Stimulated activated CD4-positive, alpha-beta T cell treated with anti-CD3 and anti-CD28 coated beads, Interleukin-1b, Interleukin-23, amount 100 ng/mL, for 1 hour (primary cell): ENCODE measurements at regions not wholly inside any gene's neighbourhood (a gene's known extent, or its start where the extent isn't known, plus 50 kb on each side); places are given as distances from the start of the nearest gene placed in this dataset.

Experiments
- DNase-seq, 2 donors: peaks; one replicate each; pipeline ENCODE4 v3.0.0-alpha.2; 2020; ENCODE audit warnings: low read depth in 2 of 2

DNA sequence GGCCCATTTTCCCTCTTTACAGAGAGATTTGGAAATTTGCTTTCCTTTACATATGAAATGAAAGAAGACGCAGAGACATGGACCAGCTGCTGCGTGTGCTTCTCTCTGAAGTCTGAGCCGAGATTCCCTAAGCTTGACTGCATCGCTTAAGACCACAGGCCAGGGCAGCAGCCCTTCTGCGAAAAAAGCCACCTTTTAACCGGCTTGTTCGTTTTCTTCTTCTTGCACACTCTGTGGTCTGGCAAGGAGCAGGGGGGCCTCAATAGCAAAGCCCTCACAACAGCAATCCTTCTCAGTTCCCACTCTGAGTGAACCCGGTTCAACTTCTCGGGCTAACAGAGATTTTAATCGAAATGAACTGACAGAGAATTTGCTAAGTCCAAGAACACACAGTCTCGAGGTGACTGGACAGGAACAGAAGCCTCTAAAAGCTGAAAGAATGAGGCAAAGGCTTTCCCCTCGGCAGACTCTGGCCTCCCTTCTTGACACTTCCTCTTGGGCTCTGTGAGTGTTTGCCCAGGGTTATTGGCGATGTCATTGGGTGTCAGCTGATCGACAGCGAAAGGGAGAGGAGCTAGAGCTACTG lies 512.9 kb upstream of the KLF4 start:
- no peak for DNase-seq

DNA sequence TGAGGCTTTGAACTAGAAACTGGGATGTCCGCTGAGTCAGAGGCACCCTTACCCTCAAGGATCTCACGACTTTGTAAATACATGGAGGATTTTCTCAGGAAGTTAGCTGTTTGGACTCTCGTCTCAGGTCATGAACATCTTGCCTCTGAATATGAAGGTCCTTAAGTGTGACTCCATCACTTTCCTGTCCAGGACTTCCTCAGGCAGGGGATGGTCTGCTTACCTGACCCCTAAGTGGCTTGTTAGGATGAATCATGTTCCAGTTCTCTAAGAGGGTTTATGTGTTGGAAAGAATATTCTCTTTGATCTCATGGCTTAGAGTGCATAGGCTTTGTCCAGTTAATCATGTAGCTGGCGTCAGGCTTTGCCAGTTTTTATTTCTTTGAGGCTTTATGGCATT lies 511.7 kb upstream of the KLF4 start:
- no peak for DNase-seq

DNA sequence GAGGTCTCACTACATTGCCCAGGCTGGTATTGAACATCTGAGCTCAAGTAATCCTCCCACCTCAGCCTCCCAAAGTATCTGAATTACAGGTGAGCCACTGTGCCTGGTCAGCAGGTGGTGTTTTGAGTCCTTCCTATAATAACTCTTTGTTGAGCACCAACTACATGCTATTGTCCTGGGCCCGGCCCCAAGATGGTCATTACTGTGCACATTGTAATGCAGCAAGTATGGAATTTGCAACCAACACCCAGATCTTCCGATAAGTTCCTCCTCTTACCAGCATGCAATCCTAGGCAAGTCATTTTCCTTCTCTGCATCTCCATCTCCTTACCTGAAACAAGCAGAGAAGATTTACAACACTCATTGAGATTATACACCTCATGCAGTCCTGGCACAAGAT lies 510.3 kb upstream of the KLF4 start:
- no peak for DNase-seq

DNA sequence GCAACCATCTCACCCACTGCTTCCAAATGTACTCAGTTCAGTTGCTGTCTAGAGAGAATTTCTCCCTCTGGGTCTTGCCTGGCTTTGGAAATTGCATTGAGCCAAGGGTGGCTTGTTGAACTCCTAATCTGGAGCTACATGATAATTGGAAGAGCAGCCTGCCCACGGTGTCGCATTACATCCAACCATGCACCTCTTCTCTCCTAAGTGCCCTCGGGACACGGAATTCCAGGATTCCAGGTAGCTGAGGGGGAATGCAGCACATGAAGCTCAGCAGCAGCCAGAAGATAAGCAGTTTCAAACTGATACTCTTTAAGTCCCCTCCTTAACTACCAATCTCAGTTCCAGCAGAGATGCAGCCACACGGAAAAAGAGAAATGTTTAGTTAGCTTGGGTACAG lies 509.4 kb upstream of the KLF4 start:
- no peak for DNase-seq

DNA sequence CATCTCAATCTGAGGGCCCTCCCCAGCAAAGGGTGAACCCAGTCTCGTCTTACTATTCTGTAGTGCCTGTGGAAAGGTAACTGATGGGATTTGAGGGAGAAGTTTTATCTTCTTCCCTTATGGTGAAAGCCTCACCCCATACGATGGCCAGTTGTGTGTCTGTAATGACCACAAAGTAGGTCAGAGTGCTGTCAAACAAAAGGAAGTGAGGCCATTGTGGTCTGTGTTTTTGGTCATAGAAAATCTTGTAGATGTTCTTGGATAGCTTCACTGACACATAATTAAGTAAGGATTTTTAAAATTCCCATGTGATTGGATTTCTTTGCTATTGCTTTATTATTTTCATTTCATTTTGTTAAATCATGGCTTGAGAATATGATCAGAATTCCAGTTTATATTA lies 505.1 kb upstream of the KLF4 start:
- no peak for DNase-seq

DNA sequence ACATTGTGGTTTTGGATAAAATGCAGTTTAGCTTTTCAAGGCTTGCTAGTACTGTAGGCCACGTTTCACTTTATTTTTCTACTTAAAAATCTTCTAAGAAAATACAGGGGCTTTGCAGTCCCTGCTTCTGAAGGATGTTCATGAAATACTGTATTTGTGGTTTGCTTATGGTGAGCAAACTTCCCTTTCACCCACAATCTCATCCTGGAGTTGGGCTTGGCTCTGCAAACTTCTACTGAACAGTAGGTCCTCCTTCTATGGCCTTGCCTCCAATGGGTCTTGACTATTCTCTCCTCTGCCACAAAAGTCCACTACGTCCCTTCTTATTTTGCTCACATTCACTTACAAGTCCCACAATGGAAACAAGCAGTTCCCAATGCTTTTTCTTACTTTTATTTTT lies 502.7 kb upstream of the KLF4 start:
- DNase-seq, result no peak

DNA sequence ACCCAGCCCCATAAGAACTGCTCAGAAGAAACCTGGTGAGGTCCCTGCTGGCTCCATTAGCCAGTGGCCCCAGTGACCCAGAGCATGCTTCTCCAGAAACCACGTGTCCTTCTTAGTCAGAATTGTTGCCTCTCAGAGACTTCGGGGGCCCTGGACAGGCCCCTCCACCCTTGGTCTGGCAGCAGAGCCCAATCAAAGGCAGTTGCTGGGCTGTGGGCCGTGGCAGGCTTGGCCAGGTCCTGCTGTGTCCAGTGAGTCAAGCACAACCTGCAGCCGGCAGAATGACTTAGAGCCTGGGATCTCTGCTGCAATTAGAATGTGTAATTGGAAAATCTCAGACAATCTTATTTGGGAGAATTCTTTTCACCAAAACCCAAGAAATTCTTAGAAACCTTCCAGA lies 502.0 kb upstream of the KLF4 start:
- DNase-seq, result no peak

DNA sequence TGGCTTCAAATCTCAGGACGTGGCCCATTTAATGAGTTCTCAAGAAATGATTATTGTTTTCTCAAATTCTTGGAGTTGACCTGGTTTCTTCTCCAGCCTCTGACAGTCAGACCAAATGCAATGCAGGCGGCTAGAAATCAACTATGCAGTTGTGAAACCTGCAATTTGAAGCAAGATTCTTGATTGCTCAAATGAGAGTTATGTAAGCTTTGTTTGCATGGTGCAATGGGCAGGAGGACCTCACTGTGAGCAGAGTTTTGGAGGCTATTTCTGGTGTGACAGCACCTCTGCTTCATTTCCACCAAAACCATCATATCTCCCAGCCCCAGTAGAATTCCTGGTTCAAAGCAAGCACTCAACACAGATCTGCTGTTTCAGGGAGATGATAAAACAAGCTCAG lies 500.0 kb upstream of the KLF4 start:
- DNase-seq, result no peak

DNA sequence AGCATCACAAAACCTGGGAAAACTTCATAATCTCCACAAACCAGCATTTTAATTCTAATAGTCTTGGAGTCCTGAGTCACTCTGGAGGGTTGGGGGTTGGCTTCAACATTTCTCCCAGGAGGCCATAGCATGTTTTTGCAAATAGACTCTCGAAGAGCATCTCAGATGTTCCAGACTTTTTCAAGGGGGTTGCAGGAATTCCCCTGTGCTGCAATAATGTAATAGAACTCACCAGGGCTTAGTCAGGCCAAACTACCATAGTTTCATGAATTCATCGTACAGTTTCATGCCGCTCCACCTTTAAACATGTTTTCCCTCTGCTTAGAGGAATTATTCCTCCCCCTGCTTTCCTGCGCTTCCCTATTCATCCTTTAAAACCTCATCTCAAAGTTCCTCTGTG lies 499.5 kb upstream of the KLF4 start:
- DNase-seq, result no peak

DNA sequence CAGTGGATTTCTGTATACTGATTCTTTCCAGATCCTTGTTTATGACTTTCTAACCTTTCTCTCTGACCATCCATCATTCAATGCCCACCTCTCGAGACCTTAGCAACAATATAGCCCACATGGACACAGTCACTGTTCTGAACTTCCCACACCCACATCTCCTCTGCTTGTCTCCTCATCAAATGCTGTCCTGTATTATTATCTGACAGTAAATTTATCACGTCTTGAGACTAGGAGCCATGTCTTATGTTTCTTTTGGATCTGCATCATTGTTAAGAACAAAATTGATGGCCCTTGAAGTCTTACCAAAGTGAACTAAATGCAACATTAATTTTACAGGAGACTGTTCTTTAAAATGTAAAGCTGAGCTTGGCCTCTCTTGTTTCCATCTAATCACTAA lies 495.4 kb upstream of the KLF4 start:
- DNase-seq, result no peak

DNA sequence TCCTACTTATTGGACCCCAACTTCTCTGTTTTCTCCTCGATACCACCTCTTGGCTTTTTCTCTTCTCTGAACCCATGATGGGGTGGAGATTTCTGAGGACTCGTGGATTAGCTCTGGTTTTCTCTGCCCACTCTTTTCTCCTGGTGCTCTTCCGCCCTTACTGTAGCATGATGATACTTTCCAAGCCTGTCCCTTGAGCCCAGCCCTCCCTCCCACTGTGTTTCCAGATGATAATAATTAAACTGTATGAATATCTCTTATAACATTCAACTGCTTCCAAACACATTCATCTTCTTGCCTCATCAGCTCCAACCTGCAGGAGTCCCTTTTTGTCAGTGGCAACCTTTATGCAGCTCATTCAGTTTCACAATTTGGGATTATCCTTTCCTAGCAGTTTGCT lies 494.2 kb upstream of the KLF4 start:
- DNase-seq, result no peak

DNA sequence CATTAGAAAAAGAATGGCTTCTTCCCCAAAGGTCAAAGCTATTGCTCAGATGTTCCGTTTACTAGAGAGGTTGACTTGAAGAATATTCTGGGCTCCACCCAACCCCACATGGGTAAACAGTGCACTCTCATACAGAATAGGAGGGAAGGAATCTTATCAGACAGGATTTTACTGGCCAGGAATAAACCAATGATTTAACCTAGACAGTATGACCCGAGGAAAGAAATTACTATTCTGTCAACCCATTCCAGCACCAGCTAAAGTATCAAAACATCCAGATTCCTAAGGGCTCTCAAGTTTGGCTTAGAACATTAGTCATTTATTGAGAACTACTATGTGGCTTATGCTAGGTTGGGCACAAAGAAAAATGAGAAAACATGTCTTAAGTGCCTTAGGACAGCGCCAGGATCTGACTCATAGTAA lies 493.6 kb upstream of the KLF4 start:
- no peak for DNase-seq

DNA sequence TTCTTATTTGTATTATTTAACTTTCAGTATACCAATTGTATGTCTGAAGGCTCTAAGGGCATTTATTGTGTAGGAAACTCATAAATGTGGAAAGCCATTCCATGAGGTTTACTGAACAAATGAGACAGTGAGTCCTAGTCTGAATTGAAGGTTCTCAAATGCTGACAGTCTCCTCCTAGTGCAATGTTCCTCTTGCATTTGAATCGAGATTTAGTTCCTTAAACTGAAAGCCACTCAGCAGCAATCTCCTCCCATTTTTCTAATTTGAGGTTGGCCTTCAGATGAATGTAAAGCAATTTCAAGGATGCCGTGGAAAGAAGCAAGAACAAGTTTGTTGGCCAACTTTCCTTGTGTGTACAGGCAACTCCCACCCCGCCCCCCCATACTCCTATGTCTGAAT lies 493.2 kb upstream of the KLF4 start:
- DNase-seq, result no peak

DNA sequence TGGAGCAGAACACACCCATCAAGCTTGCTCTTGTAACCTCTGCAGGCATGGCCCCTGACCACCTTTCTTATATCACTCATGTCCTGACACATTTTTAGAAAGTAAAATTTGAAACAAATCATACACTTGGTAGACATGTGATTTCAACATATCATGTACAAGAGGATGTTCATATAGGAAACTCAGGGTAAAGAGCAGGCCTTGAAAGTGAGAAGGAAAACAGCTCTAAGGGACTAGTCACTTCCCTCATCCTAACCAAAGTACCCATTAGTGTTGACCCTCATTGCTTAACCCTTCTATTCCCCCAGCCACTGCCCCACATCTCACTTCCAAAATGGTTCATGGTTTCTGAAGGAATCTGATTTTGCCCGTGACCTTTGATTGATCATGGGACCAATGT lies 492.4 kb upstream of the KLF4 start:
- DNase-seq, result no peak

DNA sequence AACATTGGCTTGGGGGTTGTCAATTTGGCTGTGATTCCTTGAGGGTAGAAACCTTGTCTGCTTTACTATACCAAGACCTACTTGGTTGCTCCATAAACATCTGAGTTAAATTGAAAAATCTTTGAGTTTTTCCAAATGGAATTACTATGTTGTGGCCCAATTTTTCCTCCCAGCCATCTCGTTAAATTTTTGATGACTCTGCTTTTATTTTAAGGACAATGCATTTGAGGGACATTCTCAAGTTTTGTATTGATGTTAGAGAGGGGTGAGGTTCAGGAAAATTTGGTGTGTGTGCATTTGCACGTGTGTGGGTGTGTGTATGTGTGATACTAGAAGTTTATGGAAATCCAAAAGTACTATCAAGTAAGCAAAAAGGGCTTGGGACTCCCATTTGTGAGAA lies 491.4 kb upstream of the KLF4 start:
- DNase-seq, result no peak

DNA sequence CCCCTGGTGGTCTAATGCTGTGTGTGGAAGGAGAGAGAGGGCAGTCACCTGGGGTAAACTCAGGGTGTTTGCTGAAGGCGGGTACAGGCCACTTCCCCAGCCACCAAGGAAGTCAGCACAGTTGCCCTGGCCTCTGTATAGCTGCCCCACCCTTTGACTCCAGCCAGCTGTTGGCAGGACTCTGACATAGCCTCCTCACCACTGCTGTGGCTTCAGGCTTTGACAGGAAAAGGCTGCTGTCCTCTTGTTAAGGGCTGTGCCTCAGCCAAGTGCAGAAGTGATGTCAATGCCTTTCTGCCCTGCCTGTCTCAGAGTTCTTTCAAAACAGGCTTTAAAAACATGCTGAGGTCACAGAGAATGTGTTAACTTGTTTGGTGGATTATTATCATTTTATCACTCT lies 487.2 kb upstream of the KLF4 start:
- DNase-seq, result no peak

DNA sequence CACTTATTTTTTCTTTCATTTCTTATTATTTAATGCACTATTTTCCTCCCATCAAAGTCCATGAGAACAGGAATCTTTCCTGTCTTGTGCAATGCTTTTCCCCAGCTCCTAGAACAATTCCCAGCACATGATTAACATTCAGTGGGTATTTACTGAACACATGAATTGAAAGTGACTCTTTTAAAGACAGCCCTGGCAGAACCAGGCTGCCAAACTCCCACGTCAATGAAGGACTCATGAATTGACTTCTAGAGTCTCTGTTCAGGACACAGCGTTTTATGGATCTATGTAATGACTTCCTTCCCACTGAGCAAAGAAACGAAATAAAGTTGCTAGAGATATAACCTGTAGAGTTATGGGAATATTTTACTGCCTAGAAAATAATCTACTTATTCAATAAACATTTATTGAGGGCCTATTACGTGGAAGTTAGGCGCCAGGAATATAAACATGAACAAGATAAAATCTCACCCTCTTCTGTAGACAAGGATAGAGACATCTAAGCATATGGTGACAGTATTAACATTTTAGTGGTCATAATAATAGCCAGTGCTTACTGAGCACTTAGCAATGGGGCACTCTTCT lies 485.9 kb upstream of the KLF4 start:
- DNase-seq, result no peak

DNA sequence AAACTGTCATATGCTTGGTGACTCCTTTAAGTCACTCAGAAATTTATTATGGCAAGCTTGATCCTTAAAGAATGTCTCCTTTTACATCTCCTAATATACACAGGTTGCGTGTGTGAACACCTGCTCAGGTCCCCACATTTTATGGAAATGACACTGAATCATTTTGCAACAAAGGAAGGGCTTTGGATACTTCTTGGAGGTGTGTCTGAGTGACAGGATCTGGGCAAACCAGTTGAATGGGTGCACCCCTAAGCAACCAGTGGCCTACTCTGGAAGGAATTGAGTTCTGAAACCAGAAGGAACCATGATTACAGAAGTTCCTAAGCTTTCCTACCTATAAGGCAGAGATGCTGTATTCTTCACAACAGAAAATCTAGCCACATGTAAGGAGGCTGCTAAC lies 483.9 kb upstream of the KLF4 start:
- DNase-seq, result no peak

DNA sequence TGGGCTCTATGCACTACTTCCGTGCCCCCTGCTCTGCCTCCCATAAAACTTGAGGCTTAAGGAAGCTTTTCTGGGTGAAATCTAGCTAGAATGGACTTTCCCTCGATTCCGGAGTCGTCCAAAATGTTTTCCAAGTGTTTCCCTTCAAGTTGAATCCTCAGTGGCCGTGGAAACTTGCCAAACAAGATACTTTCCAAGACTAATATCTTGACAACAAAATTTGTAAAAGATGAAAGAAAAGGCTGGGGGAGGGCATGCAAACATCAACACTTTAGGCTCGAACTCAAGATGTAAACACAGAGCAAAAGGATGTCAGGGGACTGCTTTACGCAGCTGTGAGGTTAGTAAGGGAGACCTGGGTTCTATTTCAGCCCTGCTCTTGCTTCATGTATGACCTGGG lies 482.8 kb upstream of the KLF4 start:
- no peak for DNase-seq

DNA sequence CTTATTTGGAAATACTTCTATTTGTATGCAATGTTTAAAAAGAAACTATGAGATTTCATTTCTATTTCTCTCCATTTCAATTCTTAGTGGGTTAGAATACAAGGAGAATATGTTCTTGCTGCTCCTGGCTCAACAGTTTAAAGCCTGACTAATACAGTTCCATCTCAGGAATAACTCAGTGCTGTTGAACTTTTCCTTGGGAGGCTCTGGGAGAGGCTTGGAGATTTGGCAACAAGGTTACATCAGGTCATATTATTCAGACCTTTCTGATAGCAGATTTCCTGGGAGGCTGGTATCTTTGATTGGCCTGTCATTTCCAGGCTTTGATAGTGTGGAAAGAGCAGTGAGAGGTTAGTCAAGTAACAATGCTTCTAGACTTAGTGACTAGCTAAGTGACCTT lies 481.7 kb upstream of the KLF4 start:
- no peak for DNase-seq

DNA sequence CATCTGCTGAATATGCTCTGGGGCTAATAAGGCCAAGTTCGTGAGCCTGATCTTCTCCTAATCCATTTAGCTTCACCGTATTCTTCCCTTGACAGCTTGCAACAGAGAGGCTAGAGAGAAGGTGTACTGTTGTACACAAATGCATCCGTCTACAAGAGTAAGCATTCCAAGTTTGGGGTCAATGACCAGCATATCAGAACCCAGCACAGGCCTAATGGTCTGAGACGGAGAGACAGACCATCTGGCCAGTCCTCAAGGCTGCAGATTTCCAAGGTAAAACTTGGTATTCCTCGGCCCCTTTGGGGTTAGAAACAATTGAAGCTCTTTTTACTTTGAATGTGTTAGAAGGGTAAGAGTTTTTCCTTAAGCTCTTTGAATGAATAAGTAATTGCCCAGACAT lies 481.2 kb upstream of the KLF4 start:
- no peak for DNase-seq

DNA sequence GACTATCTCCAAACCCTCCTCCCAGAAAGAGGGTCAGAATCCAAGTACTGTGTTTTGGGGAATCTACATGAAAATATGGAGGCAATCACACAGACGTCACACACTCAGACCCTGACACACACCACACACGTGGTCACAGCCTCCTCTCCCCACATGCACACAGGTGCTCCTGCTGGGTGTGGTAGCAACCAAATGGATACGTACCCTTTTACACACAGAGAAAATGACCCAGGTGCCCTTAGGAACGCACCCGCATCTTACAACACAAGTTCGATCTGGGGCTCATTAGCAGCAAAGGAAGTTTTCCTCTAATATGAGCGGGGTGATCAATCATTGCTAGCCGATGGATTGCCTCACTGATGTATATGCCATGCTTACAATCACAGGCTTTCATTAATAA lies 480.2 kb upstream of the KLF4 start:
- no peak for DNase-seq

DNA sequence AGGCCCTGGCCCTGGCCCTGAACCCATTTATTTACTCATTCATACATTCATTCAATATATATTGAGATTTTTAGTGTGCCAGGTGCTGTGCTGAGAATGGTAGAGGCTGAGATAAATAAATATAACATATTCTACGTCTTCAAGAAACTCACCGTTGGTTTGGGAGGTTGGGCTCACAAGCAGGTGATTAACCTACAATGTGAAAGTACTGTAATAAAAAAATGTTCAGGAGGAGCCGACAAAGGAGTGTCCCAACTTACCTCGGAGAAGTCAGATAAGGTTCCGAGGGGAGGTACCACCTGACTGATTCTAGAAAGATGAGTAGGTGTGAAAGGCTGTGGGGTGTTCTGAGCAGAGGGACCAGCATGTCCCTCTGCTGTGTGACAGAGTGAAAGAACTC lies 479.6 kb upstream of the KLF4 start:
- DNase-seq, result no peak

DNA sequence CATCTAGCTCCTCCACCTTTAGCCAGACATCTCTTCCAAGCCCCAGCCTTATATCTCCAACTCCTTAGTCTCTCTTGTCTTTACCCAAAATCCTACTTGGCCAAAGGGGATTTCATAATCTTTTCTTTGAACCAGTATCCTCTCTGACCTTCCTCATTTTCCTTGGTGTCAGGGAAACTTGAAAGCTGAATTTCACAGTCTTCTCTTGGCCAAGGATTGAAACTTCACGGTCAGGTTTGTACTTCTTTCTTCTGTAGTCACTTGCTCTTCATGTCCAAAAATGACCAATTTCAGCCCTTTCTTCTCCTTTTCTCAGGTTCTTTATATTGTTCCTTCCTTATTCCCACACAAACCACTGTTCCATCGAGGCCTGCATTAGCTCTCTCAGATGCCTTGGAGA lies 473.7 kb upstream of the KLF4 start:
- DNase-seq, result no peak
